K562 (cell line): ENCODE measurements at regions not wholly inside any gene's neighbourhood (a gene's known extent, or its start where the extent isn't known, plus 50 kb on each side); places are given as distances from the start of the nearest gene placed in this dataset.

Experiments used
- ATAC-seq: fragments of 200-7000 bp; cut with Tn5 transposase; 3 replicates; pipeline ENCODE4 v1.9.1; 2020; ENCODE audit warnings: moderate library complexity
- BruUV-seq: library from RNA; stranded (reverse); fragments of 400-500 nt; replicated peaks from 2 replicates; lab custom pipeline; 2021; lab: Mats Ljungman, UMichigan
- CTCF ChIA-PET: fragments of 300-600 bp; formaldehyde crosslinking; extraction: SDS; loops from one replicate; lab custom pipeline; 2021; ENCODE audit warnings: low intra/inter-chr PET ratio; lab: Yijun Ruan, JAX
- POLR2A ChIA-PET: fragments of 300-600, 350-650 bp; sonication (Branson Sonifier 250); formaldehyde crosslinking; extraction: SDS; loops from one replicate; lab custom pipeline; 2021; ENCODE audit warnings: antibody characterized with exemption, inconsistent platforms; lab: Yijun Ruan, JAX
- DNase-seq, 4 experiments: peaks; one replicate each; pipeline versions ENCODE4 v3.0.0 to v3.0.0-alpha.2; 2011 to 2018; ENCODE audit warnings: low spot score in 3 of 4, mixed read lengths in 3 of 4; ENCODE audit errors: extremely low read depth in 1 of 4
- FAIRE-seq: peaks from 2 replicates; lab custom pipeline; 2011; peaks lifted over from hg19 to GRCh38; lab: Jason Lieb, UNC
- H2AFZ ChIP-seq: 2 replicates; pipeline ENCODE4 v1.6.0; 2011; ENCODE audit warnings: low read depth, low read length, control low read depth, inconsistent platforms
- H3K27ac ChIP-seq: fragments of 200-600 bp; 3 replicates; pipeline ENCODE4 v1.8.0; 2011; ENCODE audit warnings: low read depth, mild to moderate bottlenecking, control low read depth, inconsistent platforms, low read length, moderate library complexity, mixed read lengths; ENCODE audit errors: extremely low read depth
- H3K27me3 ChIP-seq, 2 experiments: fragments of 300-600 bp in 1 of 2; 2 replicates in 1 of 2; 3 replicates in 1 of 2; pipeline versions ENCODE4 v1.6.0 to v1.8.0; 2011; ENCODE audit warnings: inconsistent platforms in 2 of 2, low read length in 2 of 2, mild to moderate bottlenecking in 1 of 2, mixed read lengths in 1 of 2, moderate library complexity in 1 of 2; ENCODE audit not compliant: control insufficient read depth in 2 of 2, insufficient read depth in 2 of 2
- H3K36me3 ChIP-seq: fragments of 300-600 bp; 3 replicates; pipeline ENCODE4 v1.8.0; 2011; ENCODE audit warnings: mild to moderate bottlenecking, low read length, inconsistent platforms; ENCODE audit not compliant: control insufficient read depth, insufficient read depth
- H3K4me1 ChIP-seq, 2 experiments: fragments of 200-600 bp in 1 of 2; replicated peaks in 1 of 2; 2 replicates in 1 of 2; 3 replicates in 1 of 2; pipeline versions ENCODE4 v1.5.1 to v1.8.0; 2011; ENCODE audit warnings: inconsistent platforms in 2 of 2, low read length in 2 of 2, mild to moderate bottlenecking in 1 of 2, mixed read lengths in 1 of 2, moderate library complexity in 1 of 2; ENCODE audit not compliant: control insufficient read depth in 2 of 2, insufficient read depth in 2 of 2
- H3K4me2 ChIP-seq: 2 replicates; pipeline ENCODE4 v1.6.1; 2011; ENCODE audit warnings: low read length, control low read depth, inconsistent platforms, mixed read lengths; ENCODE audit not compliant: insufficient read depth
- H3K4me3 ChIP-seq: fragments of 200-600 bp; sonication (generic), shearing (Covaris generic); 2 replicates; pipeline ENCODE4 v1.5.1; 2016; ENCODE audit warnings: control low read depth, inconsistent platforms
- H3K79me2 ChIP-seq: fragments of 200-600 bp; 3 replicates; pipeline ENCODE4 v1.8.0; 2011; ENCODE audit warnings: low read length, inconsistent platforms; ENCODE audit not compliant: control insufficient read depth, insufficient read depth
- H3K9ac ChIP-seq, 2 experiments: 2 replicates each; pipeline versions ENCODE4 v1.6.0 to v1.6.1; 2011; ENCODE audit warnings: low read depth in 2 of 2, low read length in 2 of 2, control low read depth in 1 of 2, inconsistent platforms in 1 of 2, mild to moderate bottlenecking in 1 of 2, mixed read lengths in 1 of 2; ENCODE audit not compliant: insufficient read depth in 1 of 2
- H3K9me1 ChIP-seq: one replicate; pipeline ENCODE4 v1.6.0; 2011; ENCODE audit warnings: inconsistent platforms, mild to moderate bottlenecking, low read length, moderate library complexity; ENCODE audit not compliant: control insufficient read depth, insufficient read depth
- H3K9me3 ChIP-seq: replicated peaks from 2 replicates; pipeline ENCODE4 v1.5.1; 2011; ENCODE audit warnings: low read depth, low read length, inconsistent platforms; ENCODE audit not compliant: control insufficient read depth, insufficient read depth
- H4K20me1 ChIP-seq: replicated peaks from 2 replicates; pipeline ENCODE4 v1.6.1; 2011; ENCODE audit warnings: low read length, inconsistent platforms, mixed read lengths; ENCODE audit not compliant: control insufficient read depth, insufficient read depth
- CBX3 ChIP-seq, 2 experiments: IDR thresholded peaks; 1 replicate in 1 of 2; 2 replicates in 1 of 2; pipeline ENCODE4 v1.6.1; 2012; ENCODE audit warnings: inconsistent platforms in 2 of 2, low read length in 2 of 2, borderline replicate concordance in 1 of 2, control low read depth in 1 of 2
- CREB1 ChIP-seq, 2 experiments: sonication (generic) in 1 of 2; formaldehyde crosslinking in 1 of 2; IDR thresholded peaks; 2 replicates each; pipeline versions ENCODE4 v1.6.1 to v1.8.0; 2012 to 2022; ENCODE audit warnings: inconsistent platforms in 1 of 2, mild to moderate bottlenecking in 1 of 2, missing genetic modification reagents in 1 of 2, moderate library complexity in 1 of 2
- ELF2 ChIP-seq: fragments of 250-450 bp; sonication (Bioruptor Pico); IDR thresholded peaks from 2 replicates; pipeline ENCODE4 v1.5.0; 2021; ENCODE audit warnings: mild to moderate bottlenecking
- FOS ChIP-seq: IDR thresholded peaks from 3 replicates; pipeline ENCODE4 v1.6.1; 2011; ENCODE audit not compliant: insufficient read length; ENCODE audit errors: extremely low read depth
- HNRNPH1 ChIP-seq: fragments of 200-400 bp; formaldehyde crosslinking; optimal IDR thresholded peaks from 2 replicates; pipeline ENCODE3; 2017; ENCODE audit warnings: low read depth, mild to moderate bottlenecking, low read length, moderate library complexity
- HOMEZ ChIP-seq: fragments of 250-450 bp; sonication (Bioruptor Pico); IDR thresholded peaks from 2 replicates; pipeline ENCODE4 v1.4.0; 2020; ENCODE audit warnings: mild to moderate bottlenecking, moderate library complexity
- NFYB ChIP-seq: IDR thresholded peaks from 2 replicates; pipeline ENCODE4 v1.6.1; 2011; ENCODE audit warnings: mild to moderate bottlenecking, moderate library complexity; ENCODE audit not compliant: insufficient read length; ENCODE audit errors: extremely low read depth
- POLR2G ChIP-seq: fragments of 200-400 bp; formaldehyde crosslinking; IDR thresholded peaks from 2 replicates; pipeline ENCODE4 v1.6.1; 2017; ENCODE audit warnings: low read depth, mild to moderate bottlenecking, antibody characterized with exemption, low read length, moderate library complexity
- PREB ChIP-seq: sonication (generic); formaldehyde crosslinking; IDR thresholded peaks from 2 replicates; pipeline ENCODE4 v1.8.1; 2023; ENCODE audit warnings: mild to moderate bottlenecking, missing genetic modification reagents
- SPI1 ChIP-seq: IDR thresholded peaks from 2 replicates; pipeline ENCODE4 v1.6.1; 2011; ENCODE audit warnings: low read depth, low read length, control low read depth, borderline replicate concordance
- ZC3H11A ChIP-seq: IDR thresholded peaks from 2 replicates; pipeline ENCODE4 v1.6.1; 2012; ENCODE audit warnings: low read depth, low read length, improper control_type of control experiment
- WGBS: fragments of 100-300 bp; shearing (Covaris generic); methylation state at CpG from one replicate; pipeline ENCODE4 v1.1.6; 2016; ENCODE audit warnings: low coverage, mixed read lengths; ENCODE audit not compliant: insufficient coverage; ENCODE audit errors: missing lambda C conversion rate; 5-methylcytosine and 5-hydroxymethylcytosine counted together
- in situ Hi-C: fragments of 300-500 bp; cut with MboI; formaldehyde crosslinking; loops from 4 replicates; pipeline ENCODE4 v1.15.0; 2018; ENCODE audit warnings: inconsistent platforms, mixed read lengths
- intact Hi-C: fragments of 100-400 bp; cut with micrococcal nuclease; formaldehyde crosslinking; loops from 2 replicates; pipeline ENCODE4 v1.14.2; 2022

- BruUV-seq, result no TSS peak
- TF ChIP-seq ELF2 (CRISPR knock-in tag), result no peak
- TF ChIP-seq HOMEZ (CRISPR knock-in tag), result no peak
- TF ChIP-seq CREB1 (IDR thresholded peaks at IDR 0.05), result no peak
- no peak for TF ChIP-seq CREB1 (CRISPR knock-in tag; IDR thresholded peaks at IDR 0.05)
- TF ChIP-seq CBX3 (IDR thresholded peaks at IDR 0.05; ENCODE audit: borderline replicate concordance in 1 of 2, low read length in 2 of 2), result no peak
- no peak for TF ChIP-seq FOS
- TF ChIP-seq POLR2G, result no peak
- no peak for TF ChIP-seq NFYB
- no peak for TF ChIP-seq PREB (CRISPR knock-in tag)
- TF ChIP-seq ZC3H11A, result no peak
- TF ChIP-seq SPI1, result no peak
- no peak for TF ChIP-seq HNRNPH1
- H3K27ac ChIP-seq, result no peak overlapping the region
- H3K4me1 ChIP-seq, result no peaks in the 10 kb centered on the region
- ATAC-seq, result no peak
- H3K36me3 ChIP-seq, result no peaks in the 10 kb centered on the region
- H3K79me2 ChIP-seq, result no peaks in the 10 kb centered on the region
- H3K27me3 ChIP-seq, result no peaks in the 10 kb centered on the region
- H3K9me1 ChIP-seq, result no peaks in the 10 kb centered on the region
- no peak for DNase-seq
- intact Hi-C loops, result no loop called here
- no peaks in the 10 kb centered on the region for H3K9me3 ChIP-seq
- no peaks in the 10 kb centered on the region for H4K20me1 ChIP-seq
- H3K4me2 ChIP-seq, result no peak overlapping the region
- POLR2A ChIA-PET, result no interaction called here
- no peak overlapping the region for H3K4me3 ChIP-seq
- 24% methylated on average over 4 of the region's 4 CpGs for WGBS
- CTCF ChIA-PET, result no interaction called here
- no peak for FAIRE-seq
- no peak overlapping the region for H3K9ac ChIP-seq
- H2AFZ ChIP-seq, result no peak overlapping the region
- in situ Hi-C loops, result no loop called here
Measured at GRCh38 chr12:127013197-127013596, 1253.8 kb upstream of the TMEM132C start.
